ENCODE measurements at regions not wholly inside any gene's neighbourhood (a gene's known extent, or its start where the extent isn't known, plus 50 kb on each side); places are given as distances from the start of the nearest gene placed in this dataset.

GRCh38 chr1:5191470-5191869, 537.1 kb downstream of the AJAP1 start:
- H3K4me3 ChIP-seq (ENCODE audit: low read depth, low read length): no peak overlapping the region
- TF ChIP-seq CTCF (conservative IDR thresholded peaks at IDR 0.05; ENCODE audit: low read depth, low read length): no peak
- DNase-seq (ENCODE audit: low read depth): no peak

DNA sequence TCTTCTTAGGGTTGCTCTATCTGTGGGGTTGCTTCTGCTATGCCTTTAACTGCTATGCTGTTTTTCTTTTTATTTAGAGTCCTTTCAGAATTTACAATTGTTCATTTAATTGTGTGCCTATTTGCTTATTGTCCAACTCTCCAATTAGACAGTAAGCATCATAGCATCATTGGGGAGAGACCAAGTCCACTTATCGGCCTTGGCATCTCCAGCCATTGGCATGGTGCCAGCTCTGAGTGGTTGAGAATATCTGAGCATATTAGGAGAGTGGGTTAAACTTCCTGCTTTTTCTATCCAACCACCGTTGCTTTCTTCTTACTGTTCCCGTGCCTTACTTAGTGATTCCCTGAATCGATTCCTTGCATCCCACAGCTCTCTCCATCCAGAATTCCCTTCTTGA, 535.0 kb downstream of the AJAP1 start:
- TF ChIP-seq CTCF (conservative IDR thresholded peaks at IDR 0.05; ENCODE audit: low read depth, low read length): no peak
- no peak for DNase-seq (ENCODE audit: low read depth)
- no peak overlapping the region for H3K4me3 ChIP-seq (ENCODE audit: low read depth, low read length)

GRCh38 chr1:5165762-5166161, 511.4 kb downstream of the AJAP1 start:
- no peak for DNase-seq (ENCODE audit: low read depth)
- TF ChIP-seq CTCF (conservative IDR thresholded peaks at IDR 0.05; ENCODE audit: low read depth, low read length): no peak
- no peak overlapping the region for H3K4me3 ChIP-seq (ENCODE audit: low read depth, low read length)

- TF ChIP-seq CTCF (conservative IDR thresholded peaks at IDR 0.05; ENCODE audit: low read depth, low read length): no peak
- H3K4me3 ChIP-seq (ENCODE audit: low read depth, low read length): no peak overlapping the region
- DNase-seq (ENCODE audit: low read depth): no peak
Measured at GRCh38 chr1:5164158-5164557, 509.7 kb downstream of the AJAP1 start.

DNA sequence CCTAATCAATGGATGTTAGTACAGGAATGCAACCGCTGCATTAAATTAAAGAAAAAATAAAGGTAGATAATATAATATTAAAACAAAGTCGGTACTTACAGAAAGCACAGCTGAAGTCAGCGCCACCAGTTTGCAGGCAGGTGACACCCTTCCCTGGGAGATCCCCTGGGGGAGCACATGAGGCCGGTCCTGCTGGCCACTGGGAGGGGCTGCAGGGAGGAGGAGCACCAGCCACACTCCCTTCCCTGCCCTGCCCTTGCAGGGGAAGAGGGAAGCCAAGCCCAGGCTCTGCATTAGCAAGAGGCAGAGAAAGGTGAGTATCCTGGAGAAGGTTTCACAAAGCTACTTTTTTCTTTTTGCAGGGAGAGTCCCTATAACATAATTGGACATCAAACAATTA, 507.0 kb downstream of the AJAP1 start:
- no peak overlapping the region for H3K4me3 ChIP-seq (ENCODE audit: low read depth, low read length)
- TF ChIP-seq CTCF (conservative IDR thresholded peaks at IDR 0.05; ENCODE audit: low read depth, low read length): no peak
- no peak for DNase-seq (ENCODE audit: low read depth)

DNA sequence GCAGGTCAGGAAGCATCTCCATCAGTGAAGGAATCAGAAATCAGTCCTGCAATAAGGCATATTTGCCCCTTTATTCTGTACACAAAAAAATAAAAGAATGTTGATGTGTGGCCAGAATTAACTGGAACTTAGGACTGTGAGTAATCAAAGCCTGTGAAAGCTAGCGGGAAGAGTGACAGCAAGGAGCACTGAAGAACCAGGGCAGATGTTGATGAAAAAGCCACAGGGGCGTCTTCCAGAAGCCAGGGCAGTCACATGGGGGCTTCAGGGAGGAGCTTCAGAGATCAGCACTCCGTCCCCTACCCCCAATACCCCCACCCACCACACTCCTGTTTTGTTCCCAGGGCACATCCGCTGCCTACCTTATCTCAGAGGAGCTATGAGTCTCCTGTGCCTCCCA, 502.8 kb downstream of the AJAP1 start:
- no peak for TF ChIP-seq CTCF (conservative IDR thresholded peaks at IDR 0.05; ENCODE audit: low read depth, low read length)
- no peak overlapping the region for H3K4me3 ChIP-seq (ENCODE audit: low read depth, low read length)
- no peak for DNase-seq (ENCODE audit: low read depth)

DNA sequence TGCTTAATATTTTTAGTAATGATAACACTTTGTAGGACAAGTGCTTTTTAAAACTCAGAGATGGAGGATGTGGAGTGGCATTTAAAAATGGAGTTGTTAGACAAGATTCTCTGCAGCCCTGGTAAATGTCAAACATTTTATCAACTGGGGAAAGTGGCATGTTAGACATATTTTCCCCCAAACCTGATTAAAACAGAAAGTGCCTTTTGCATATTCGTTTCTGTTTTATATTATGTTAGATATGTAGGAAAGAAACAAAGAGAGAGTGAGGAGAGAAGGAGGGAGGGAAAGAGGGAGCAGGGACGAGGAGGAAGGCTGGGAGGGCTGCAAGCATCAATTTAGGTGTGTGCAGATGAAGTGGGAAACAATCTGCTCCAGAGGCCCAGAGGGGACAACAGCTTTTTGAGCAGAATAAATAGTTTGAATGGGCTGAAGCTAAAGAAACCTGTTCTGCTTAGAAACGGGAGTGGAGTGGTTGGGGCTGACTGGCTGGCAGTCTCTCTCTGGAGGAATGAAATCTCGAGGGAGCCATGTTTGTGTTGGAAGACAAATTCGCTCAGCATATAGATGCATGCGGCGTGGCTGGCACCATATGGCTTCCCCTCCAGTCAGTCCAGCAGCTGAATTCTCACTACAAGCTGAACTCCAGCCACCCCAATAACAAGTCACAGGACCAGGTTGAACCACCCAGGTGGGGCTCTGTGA, 502.2 kb downstream of the AJAP1 start:
- no peak for DNase-seq (ENCODE audit: low read depth)
- no peak for TF ChIP-seq CTCF (conservative IDR thresholded peaks at IDR 0.05; ENCODE audit: low read depth, low read length)

More for the DNA sequence above, 502.2 kb downstream of the AJAP1 start:
- no peak overlapping the region for H3K4me3 ChIP-seq (ENCODE audit: low read depth, low read length)
